HG03108 (cell line): ENCODE measurements at regions not wholly inside any gene's neighbourhood (a gene's known extent, or its start where the extent isn't known, plus 50 kb on each side); places are given as distances from the start of the nearest gene placed in this dataset.

Experiments used
- ATAC-seq: cut with Tn5 transposase; IDR thresholded peaks from one replicate; pipeline ENCODE4 v1.9.1; 2021; ENCODE audit warnings: moderate library complexity; ENCODE audit not compliant: unreplicated experiment

GRCh38 chr16:66290431-66290830, 76.1 kb upstream of the CDH5 start:
- no peak for ATAC-seq

GRCh38 chr16:66289986-66290385, 76.5 kb upstream of the CDH5 start:
- ATAC-seq = no peak

- ATAC-seq = no peak
Observed at GRCh38 chr16:66289051-66289680, 77.3 kb upstream of the CDH5 start.

- ATAC-seq = no peak
Observed at GRCh38 chr16:66287926-66288325, 78.6 kb upstream of the CDH5 start.

- no peak for ATAC-seq
Observed at GRCh38 chr16:66287416-66287815, 79.1 kb upstream of the CDH5 start.

GRCh38 chr16:66286527-66286926, 80.0 kb upstream of the CDH5 start:
- ATAC-seq = no peak

- ATAC-seq = no peak
Observed at GRCh38 chr16:66278604-66279262, 87.8 kb upstream of the CDH5 start.

GRCh38 chr16:66278111-66278531, 88.4 kb upstream of the CDH5 start:
- ATAC-seq = no peak

GRCh38 chr16:66277311-66278070, 89.0 kb upstream of the CDH5 start:
- ATAC-seq = no peak

- no peak for ATAC-seq
Observed at GRCh38 chr16:66275775-66276428, 90.6 kb upstream of the CDH5 start.

GRCh38 chr16:66274335-66275110, 92.0 kb upstream of the CDH5 start:
- no peak for ATAC-seq

- no peak for ATAC-seq
Observed at GRCh38 chr16:66273644-66274334, 92.7 kb upstream of the CDH5 start.

- ATAC-seq = no peak
Observed at GRCh38 chr16:66273053-66273452, 93.4 kb upstream of the CDH5 start.

GRCh38 chr16:66272461-66272860, 94.0 kb upstream of the CDH5 start:
- no peak for ATAC-seq

- no peak for ATAC-seq
Observed at GRCh38 chr16:66271074-66272060, 95.1 kb upstream of the CDH5 start.

GRCh38 chr16:66270333-66270927, 96.1 kb upstream of the CDH5 start:
- ATAC-seq = peak; percentile 57

GRCh38 chr16:66269617-66270332, 96.7 kb upstream of the CDH5 start:
- no peak for ATAC-seq
